GM19240 (cell line): ENCODE measurements at regions not wholly inside any gene's neighbourhood (a gene's known extent, or its start where the extent isn't known, plus 50 kb on each side); places are given as distances from the start of the nearest gene placed in this dataset.
"Not testable (repeated sequence)": the region's sequence is repeated elsewhere in the genome, so short reads cannot be mapped to it uniquely, and the experiment has no call there.

ENCODE experiments used
- DNase-seq: peaks from one replicate; pipeline ENCODE4 v3.0.0; 2011; ENCODE audit warnings: low spot score; ENCODE audit not compliant: insufficient read length

GRCh38 chr22:27242917-27243589 lies 558.5 kb downstream of the MN1 start:
- no peak for DNase-seq

DNA sequence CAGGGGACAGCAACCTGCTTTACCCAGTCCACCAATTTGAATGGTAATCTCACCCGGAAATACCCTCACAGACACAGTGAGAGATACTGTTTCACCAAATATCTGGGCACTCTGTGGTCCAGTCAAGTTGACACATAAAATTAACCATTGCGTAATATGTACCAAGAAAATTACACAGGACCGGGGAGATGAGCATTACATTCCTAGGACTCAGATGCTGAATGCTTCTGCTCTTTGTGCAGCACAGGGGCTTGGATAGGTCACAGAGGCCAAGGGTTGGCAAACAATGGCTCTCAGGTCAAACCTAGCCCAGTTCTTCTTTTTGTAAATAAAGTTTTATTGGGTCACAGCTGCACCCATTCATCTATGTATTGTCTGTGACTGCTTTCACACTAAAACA lies 557.2 kb downstream of the MN1 start:
- DNase-seq: no peak

GRCh38 chr22:27245056-27245455 lies 556.5 kb downstream of the MN1 start:
- DNase-seq: no peak

DNA sequence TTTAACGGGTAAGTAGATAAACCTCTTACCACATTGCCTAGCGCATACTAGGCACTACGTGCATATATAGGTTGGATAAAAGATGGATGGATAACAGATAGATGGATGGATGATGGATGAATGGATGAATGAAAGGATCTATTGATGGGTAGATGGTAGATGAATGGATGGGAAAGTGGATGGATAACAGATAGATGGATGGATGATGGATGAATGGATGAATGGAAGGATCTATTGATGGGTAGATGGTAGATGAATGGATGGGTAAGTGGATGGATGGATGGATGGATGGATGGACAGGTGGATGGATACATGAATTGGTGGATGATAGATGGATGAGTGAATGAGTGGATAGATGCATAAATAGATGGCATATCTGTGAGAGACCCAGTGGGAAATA lies 555.0 kb downstream of the MN1 start:
- no peak for DNase-seq

- DNase-seq: no peak
Observed at GRCh38 chr22:27247701-27248434, 553.7 kb downstream of the MN1 start.

DNA sequence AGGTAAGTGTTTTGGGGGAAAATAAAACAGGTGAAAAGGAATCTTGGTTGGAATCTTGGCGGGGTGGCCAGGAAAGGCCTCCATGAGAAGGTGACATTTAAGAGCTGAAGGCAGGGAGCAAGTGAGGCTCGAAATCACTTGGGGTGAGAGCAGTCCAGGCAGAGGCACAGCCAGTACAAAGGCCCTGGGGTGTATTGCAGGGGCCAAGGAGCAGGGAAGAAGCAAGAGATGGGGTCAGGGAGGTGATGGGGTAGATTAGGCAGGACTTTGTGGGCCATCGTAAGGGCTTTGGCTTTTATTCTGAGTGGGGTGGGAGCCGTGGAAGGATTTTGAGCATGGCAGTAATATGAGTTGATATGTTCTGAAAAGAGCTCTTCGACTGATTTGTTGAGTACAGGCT lies 551.1 kb downstream of the MN1 start:
- no peak for DNase-seq

DNA sequence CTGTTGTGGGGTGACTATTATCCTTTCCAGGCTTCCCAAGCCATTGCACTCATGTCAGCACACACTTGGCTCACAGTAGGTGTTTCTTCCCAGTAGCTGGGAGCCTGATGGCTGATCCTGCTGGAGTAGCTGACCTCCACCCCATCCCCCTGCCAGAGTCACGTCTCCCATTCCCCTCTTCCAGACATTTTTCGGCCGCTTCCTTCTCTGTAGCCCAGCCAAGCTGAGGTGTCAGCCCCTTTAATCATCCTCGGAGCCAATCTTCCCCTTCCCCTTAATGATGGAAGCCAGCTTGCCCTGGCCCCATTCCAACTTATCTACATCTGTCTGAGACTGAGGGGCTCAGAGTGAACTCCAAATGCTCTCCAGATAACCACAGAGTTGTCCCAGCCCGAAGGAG lies 550.7 kb downstream of the MN1 start:
- DNase-seq: no peak

DNA sequence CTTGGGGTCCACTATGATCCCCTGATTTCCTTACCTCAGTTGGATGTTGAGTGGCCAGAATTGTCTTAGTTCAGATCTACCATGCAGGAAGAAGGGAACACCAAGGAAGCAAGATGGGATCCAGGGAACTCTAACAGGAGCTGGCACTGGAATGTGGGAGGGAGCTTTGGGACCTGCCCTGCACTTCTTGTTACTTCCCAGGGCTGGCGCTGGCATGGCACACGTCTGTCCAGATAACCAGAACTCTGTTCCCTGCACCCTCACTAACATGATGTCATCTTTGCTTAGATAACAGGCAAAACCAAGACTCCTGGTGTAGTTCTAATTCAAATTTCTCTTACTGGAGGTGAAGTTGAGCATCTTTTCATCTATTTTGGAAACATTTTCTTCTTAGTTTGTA lies 550.0 kb downstream of the MN1 start:
- no peak for DNase-seq

- DNase-seq: no peak
Observed at GRCh38 chr22:27252282-27253049, 549.1 kb downstream of the MN1 start.

- no peak for DNase-seq
Observed at GRCh38 chr22:27253108-27253902, 548.3 kb downstream of the MN1 start.

- DNase-seq: not testable (repeated sequence)
Observed at GRCh38 chr22:27254063-27254462, 547.5 kb downstream of the MN1 start.

GRCh38 chr22:27255580-27255979 lies 546.0 kb downstream of the MN1 start:
- DNase-seq: no peak

DNA sequence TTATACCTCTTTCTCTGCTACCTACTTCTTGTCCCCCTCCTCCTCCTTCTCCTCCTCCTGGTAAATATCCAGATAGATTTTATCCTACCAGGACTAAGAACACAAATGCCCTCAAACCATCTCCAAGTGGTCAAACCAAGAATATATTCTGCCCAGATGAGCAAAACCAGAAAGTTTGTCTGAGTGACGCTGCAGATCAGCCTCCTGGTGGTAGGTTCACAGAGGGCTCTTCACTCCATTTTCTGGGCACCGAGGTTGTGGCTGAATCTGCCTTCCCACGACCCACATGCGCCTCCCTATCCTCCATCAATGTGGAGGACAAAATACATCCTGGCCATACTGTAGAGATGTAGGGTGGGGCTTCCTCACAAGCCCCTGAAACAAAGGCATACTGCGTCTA lies 543.6 kb downstream of the MN1 start:
- DNase-seq: no peak

DNA sequence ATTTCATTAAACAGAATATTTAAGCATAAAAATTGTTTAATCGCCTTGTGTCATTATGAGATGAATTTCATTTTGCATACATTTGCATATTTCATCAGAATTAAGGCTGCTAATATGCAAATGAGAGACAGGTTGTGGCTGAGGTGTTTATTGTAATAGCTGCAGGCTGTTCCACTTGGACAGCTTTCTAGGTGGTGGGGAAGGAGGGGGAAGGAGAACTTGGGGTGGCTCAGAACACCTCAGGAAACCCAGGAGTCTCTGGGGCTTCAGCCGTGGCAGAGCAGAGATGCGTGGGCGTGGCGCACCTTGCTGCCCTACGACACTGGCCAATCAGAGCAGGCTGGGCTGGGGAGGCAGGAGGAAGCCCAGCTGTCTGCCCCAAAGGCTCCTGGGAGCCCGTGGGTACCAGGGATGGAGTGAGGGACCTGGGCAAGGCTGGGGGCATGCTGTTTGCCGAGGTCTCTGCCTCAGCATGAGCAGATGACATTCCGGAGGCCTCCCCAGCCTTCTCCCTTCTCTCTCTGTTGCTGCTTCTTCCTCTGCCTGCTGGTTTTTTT lies 542.9 kb downstream of the MN1 start:
- no peak for DNase-seq

GRCh38 chr22:27259433-27259832 lies 542.1 kb downstream of the MN1 start:
- no peak for DNase-seq

DNA sequence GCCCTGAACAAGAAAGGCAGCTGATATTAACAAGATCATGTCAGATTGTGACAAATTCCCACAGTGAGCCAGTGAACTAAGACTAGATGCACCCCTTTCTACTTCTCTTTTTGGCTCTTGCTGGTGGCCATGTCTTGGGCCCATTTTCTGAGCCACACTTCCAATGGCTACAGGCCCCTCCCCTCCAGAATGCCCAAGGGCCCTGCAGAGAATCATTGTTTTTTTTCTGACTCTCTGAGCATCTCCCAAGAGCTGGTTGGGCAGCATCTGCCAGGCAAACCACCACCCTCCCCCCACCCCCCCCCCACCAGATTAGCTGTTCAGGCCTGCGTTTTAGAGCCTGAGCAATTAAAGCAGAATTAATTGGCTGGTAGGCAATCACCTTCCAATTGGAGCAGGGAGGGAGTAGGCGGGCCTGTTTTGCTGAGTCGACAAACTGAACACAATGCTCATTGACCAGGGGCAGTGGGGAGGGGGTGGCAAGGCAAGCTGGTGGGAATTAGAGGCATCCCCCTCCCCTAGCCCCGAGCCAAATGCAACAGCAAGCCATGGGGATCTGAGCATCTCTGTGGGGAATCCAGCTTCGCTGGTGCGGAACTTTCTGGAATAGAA lies 541.4 kb downstream of the MN1 start:
- no peak for DNase-seq

- no peak for DNase-seq
Observed at GRCh38 chr22:27262361-27262760, 539.2 kb downstream of the MN1 start.

DNA sequence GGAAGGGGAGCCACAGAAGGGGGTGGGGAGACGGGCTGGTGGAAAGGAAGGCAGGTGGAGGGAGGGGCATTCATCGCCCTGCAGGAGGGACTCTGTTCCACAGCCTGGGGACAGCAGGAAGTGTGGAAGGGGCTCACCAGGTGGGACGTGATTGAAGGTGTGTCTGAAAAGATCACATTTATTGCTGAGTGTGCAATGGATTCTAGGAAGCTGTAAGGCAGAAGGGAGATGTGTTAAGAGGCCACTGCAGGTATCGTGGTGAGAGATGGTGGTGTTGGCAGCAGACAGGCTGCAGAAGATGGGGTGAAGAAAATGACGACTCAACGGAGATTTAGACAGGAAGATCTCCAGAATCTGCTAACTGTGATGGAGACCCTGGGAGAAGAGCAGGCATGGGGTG lies 537.4 kb downstream of the MN1 start:
- no peak for DNase-seq

DNA sequence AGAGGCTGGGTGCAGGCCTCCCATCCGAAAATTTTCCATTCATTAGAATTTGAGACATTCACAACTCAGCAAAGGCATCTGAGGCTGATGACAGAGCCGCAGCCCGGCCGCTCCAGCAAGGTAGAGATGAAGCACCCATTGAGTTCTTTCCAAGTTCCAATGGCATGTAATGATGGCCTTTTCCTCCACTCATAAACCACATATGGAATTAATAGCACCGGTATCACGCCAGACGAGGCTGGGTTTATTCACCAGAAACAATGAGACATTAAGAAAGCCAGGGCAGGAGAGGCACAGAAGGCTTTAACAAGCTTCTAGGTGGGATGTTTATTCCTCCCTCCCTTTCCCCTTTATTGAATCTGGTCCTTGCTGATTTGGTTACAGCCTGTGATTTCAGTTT lies 534.4 kb downstream of the MN1 start:
- DNase-seq: no peak

DNA sequence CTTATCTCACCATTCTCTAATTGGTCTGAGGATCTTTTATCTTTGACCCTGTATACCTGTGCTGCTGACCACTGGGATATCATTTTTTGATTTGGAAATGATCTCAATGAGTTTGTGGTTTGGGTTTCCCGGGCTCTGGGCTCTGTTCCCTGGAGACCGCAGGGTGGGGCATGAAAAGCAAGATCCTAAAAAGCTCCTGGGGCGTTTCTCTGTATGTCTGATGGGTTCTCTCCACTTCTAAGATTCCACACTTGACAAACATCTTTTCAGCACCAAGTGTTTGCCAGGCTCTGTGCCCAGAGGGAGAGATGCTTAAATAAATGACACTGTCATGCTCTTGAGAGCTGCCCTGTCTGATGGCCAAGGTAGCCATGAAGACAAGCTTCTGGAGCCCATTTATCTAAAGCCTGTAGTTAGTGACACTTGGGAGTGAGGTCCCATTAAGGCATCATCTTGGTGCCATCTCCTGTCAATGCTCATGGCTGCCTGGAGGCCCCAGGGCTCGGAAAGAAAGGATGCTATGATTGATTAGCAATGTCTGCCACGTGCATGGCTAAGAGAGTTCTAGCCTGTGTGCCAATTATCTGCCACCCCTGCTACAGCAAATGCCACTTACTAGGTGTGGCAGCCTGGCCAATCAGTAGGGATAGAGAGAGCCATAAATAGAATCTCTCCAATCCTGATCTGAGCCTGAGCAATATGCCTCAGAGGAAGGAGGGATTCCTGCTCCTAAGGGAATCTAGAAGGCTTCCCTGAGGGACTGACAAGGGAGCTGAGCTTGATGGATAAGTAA lies 531.6 kb downstream of the MN1 start:
- DNase-seq: no peak
